ENCODE measurements at regions not wholly inside any gene's neighbourhood (a gene's known extent, or its start where the extent isn't known, plus 50 kb on each side); places are given as distances from the start of the nearest gene placed in this dataset.

GRCh38 chr5:125579182-125579581 is 832.7 kb upstream of the ZNF608 start:
- CTCF ChIA-PET = no interaction called here

GRCh38 chr5:125581311-125581710 is 834.9 kb upstream of the ZNF608 start:
- Mint-ChIP-seq H3K9me3 (peaks cover 5% of the 10 kb centered on the region), H3K4me3 (no peak overlapping the region), H3K27ac (no peak overlapping the region), H3K4me1 (ENCODE audit: low read depth) (no peaks in the 10 kb centered on the region), H3K27me3 (no peaks in the 10 kb centered on the region), H3K36me3 (ENCODE audit: low read depth) (no peaks in the 10 kb centered on the region)
- Histone ChIP-seq H3K4me3 (ENCODE audit: low read length) (no peak overlapping the region), H3K27me3 (ENCODE audit: control insufficient read depth in 1 of 2, insufficient read depth in 2 of 2, low read length in 2 of 2) (no peaks in the 10 kb centered on the region), H3K9me3 (ENCODE audit: control insufficient read depth in 1 of 2, insufficient read depth in 1 of 2, low read length in 2 of 2) (peaks cover 0 to 5% of the 10 kb centered on the region in 2 experiments), H3K36me3 (ENCODE audit: insufficient read depth, low read length) (no peaks in the 10 kb centered on the region), H3K27ac (ENCODE audit: low read depth in 1 of 2, low read length in 2 of 2) (no peak overlapping the region), H3K4me1 (ENCODE audit: insufficient read depth, low read length) (no peaks in the 10 kb centered on the region)
- DNase-seq = no peak
- no peak for ATAC-seq (ENCODE audit: poor library complexity)
- POLR2A ChIA-PET = no interaction called here
- intact Hi-C loops (cut with DNase I, micrococcal nuclease) = no loop called here
- CTCF ChIA-PET = no interaction called here
- TF ChIP-seq CTCF (IDR thresholded peaks at IDR 0.05) = no peak

More at GRCh38 chr5:125579182-125579581, 832.7 kb upstream of the ZNF608 start:
- no peak overlapping the region for H3K27ac Mint-ChIP-seq
- peaks cover 3% of the 10 kb centered on the region for H3K9me3 Mint-ChIP-seq
- POLR2A ChIA-PET = no interaction called here
- H3K4me3 Mint-ChIP-seq = no peak overlapping the region
- H3K36me3 Mint-ChIP-seq (ENCODE audit: low read depth) = no peaks in the 10 kb centered on the region
- H3K27me3 Mint-ChIP-seq = no peaks in the 10 kb centered on the region
- DNase-seq = no peak
- H3K4me1 ChIP-seq (ENCODE audit: insufficient read depth, low read length) = no peaks in the 10 kb centered on the region
- H3K4me3 ChIP-seq (ENCODE audit: low read length) = no peak overlapping the region
- TF ChIP-seq CTCF (IDR thresholded peaks at IDR 0.05) = no peak
- intact Hi-C loops (cut with DNase I, micrococcal nuclease) = no loop called here
- ATAC-seq (ENCODE audit: poor library complexity) = no peak
- no peaks in the 10 kb centered on the region for H3K27me3 ChIP-seq (ENCODE audit: control insufficient read depth in 1 of 2, insufficient read depth in 2 of 2, low read length in 2 of 2)
- H3K9me3 ChIP-seq (ENCODE audit: control insufficient read depth in 1 of 2, insufficient read depth in 1 of 2, low read length in 2 of 2) = peaks cover 0 to 3% of the 10 kb centered on the region in 2 experiments
- H3K27ac ChIP-seq (ENCODE audit: low read depth in 1 of 2, low read length in 2 of 2) = no peak overlapping the region
- H3K36me3 ChIP-seq (ENCODE audit: insufficient read depth, low read length) = no peaks in the 10 kb centered on the region
- H3K4me1 Mint-ChIP-seq (ENCODE audit: low read depth) = no peaks in the 10 kb centered on the region

- H3K27ac ChIP-seq (ENCODE audit: low read depth in 1 of 2, low read length in 2 of 2) = no peak overlapping the region
- ChIA-PET CTCF (no interaction called here), POLR2A (no interaction called here)
- H3K27ac Mint-ChIP-seq = no peak overlapping the region
- no peaks in the 10 kb centered on the region for H3K36me3 ChIP-seq (ENCODE audit: insufficient read depth, low read length)
- peaks cover 0 to 7% of the 10 kb centered on the region in 2 experiments for H3K9me3 ChIP-seq (ENCODE audit: control insufficient read depth in 1 of 2, insufficient read depth in 1 of 2, low read length in 2 of 2)
- intact Hi-C loops (cut with DNase I, micrococcal nuclease) = no loop called here
- no peaks in the 10 kb centered on the region for H3K36me3 Mint-ChIP-seq (ENCODE audit: low read depth)
- H3K27me3 Mint-ChIP-seq = no peaks in the 10 kb centered on the region
- no peak for TF ChIP-seq CTCF (IDR thresholded peaks at IDR 0.05)
- H3K9me3 Mint-ChIP-seq = peaks cover 10% of the 10 kb centered on the region
- no peaks in the 10 kb centered on the region for H3K27me3 ChIP-seq (ENCODE audit: control insufficient read depth in 1 of 2, insufficient read depth in 2 of 2, low read length in 2 of 2)
- no peak for DNase-seq
- no peak overlapping the region for H3K4me3 ChIP-seq (ENCODE audit: low read length)
- H3K4me1 ChIP-seq (ENCODE audit: insufficient read depth, low read length) = no peaks in the 10 kb centered on the region
- no peaks in the 10 kb centered on the region for H3K4me1 Mint-ChIP-seq (ENCODE audit: low read depth)
- no peak for ATAC-seq (ENCODE audit: poor library complexity)
- no peak overlapping the region for H3K4me3 Mint-ChIP-seq
Observed at GRCh38 chr5:125582352-125582751, 835.9 kb upstream of the ZNF608 start.

Measured in CD4-positive, alpha-beta T cell (primary cell).